GM19035 (cell line): ENCODE measurements at regions not wholly inside any gene's neighbourhood (a gene's known extent, or its start where the extent isn't known, plus 50 kb on each side); places are given as distances from the start of the nearest gene placed in this dataset.
A peak's percentile ranks its signal among the peaks of the same experiment; 100 is the strongest.
"Not testable (repeated sequence)": the region's sequence is repeated elsewhere in the genome, so short reads cannot be mapped to it uniquely, and the experiment has no call there.

Experiments used
- ATAC-seq: cut with Tn5 transposase; IDR thresholded peaks from one replicate; pipeline ENCODE4 v1.9.1; 2021; ENCODE audit not compliant: unreplicated experiment

DNA sequence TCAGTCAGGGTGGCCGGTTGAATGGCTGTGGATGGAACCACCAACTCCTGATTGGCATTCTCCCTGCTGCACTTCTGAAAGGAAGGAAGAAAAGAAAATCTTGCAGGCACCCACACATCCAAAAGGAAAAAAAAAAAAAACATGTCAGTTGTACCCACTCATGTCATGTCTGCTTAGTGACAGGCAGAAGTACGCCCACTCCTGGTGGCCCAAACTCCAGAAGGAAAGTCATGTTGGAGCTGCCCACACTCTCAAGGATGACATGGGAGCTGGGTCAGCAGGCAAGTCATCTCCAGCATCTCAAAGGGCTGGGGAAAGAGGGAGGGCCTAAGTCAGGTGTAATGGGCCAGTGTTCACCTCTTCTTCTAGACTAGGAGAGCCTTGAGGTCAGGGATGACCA, 1079.1 kb downstream of the BCL11B start:
- no peak for ATAC-seq

DNA sequence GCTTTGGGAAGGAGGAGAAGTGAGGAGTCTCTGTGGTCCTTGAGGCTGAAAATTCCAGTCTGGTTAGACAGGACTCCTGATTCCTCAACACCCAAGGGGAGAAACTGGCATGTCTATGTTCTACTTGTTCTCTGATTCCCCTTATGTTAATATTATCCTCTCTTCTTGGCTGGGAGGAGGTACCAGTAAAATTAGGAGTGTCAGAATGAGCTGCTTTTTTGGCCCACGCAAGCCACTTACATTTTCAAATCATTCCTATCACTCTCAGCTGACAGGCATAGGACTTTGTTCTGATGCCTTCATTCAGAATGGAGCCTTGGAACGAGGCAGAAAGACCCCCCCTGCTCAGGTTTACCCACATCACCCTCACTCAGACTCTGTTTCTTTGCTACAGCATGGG, 1077.2 kb downstream of the BCL11B start:
- ATAC-seq = no peak

DNA sequence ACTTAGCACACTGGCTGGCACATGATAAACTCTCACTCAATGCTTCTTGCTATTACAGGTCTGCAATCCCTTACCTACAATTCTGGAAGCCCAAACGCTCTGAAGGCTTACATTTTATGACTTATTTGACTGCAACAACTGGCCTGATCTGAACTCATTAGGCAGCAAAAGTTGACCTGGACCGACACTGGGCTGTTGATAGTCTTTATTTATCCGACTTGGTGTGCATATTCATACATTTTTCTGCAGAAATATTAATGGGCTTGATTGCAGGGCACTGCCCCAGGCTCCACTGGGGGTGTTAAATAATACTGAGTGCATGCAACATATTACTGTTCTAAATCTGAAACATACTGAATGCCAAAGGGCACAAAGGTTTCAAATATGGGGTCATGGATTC, 1076.7 kb downstream of the BCL11B start:
- no peak for ATAC-seq

DNA sequence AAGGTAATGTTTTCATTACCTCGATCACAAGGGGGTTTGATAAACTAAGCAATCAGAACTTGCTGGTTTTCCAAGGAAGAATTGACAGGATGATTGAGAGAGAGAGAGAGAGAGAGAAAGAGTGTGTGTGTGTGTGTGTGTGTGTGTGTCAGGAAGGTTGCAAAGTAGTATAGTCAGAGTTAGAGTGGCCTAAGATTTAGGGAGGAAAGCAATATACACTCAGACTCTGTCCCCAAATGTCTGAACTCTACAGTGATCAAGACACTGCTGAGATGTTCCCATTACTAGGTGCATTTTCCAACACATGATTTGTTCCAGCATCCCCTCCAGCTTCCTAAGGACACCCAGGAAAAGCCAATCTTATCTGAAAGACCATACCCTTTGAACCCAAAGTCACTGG, 1074.1 kb downstream of the BCL11B start:
- ATAC-seq = no peak

- peak; percentile 78 for ATAC-seq
Measured at GRCh38 chr14:98198385-98198784, 1073.6 kb downstream of the BCL11B start.

- ATAC-seq = no peak
Measured at GRCh38 chr14:98200601-98201000, 1071.4 kb downstream of the BCL11B start.

GRCh38 chr14:98203421-98203820, 1068.6 kb downstream of the BCL11B start:
- ATAC-seq = no peak

GRCh38 chr14:98204139-98204538, 1067.9 kb downstream of the BCL11B start:
- no peak for ATAC-seq

DNA sequence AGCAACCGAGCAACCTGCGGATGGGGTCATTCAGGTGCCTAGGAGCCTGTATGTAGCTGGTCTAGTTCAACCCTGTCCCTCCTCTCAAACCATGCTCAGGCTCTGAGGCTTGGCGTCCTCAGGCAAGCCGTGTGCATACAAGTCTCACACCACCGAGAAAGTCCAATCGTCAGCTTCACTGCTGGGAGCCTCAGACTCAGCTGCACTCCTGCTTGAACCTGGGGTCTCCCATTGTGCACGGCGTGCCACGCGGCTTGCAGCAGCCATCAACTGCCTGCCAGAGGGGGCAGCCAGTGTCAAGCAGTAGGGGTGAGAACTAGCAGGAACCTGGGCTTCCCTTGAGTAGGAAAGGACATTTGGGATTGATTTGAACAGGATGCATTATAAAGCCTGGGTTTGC, 1064.6 kb downstream of the BCL11B start:
- no peak for ATAC-seq

- no peak for ATAC-seq
Measured at GRCh38 chr14:98208211-98208611, 1063.8 kb downstream of the BCL11B start.

GRCh38 chr14:98208943-98209342, 1063.1 kb downstream of the BCL11B start:
- ATAC-seq = no peak

DNA sequence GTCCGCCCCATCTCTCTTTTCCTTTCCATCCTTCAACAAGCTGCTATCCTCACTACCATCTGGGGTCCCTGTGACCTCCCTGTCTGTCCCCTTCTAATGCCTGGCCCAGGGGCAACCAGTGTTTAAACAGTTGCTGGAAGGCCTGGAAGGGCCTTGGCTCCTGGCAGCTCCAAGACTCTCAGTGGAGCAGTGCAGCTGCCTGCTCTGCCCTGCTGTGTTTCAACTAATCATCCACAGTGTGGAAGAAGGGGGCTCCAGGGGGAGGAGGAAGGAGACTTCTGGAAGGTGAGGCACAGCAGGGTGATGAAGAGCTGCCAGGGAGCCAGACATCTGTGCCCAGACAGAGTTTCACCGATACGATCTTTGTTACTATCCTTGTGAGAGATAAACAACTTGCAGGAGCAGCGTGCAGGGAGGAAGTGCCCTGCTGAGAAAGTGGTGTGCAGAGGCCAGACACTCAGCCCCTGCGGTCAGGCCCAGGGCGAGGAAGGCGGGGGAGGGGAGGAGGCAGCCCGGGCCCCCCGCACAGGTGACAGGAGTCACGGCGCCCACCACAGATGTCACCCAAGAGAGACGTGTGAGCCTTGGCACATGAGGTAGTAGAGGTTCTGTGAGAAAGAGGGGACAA, 1061.8 kb downstream of the BCL11B start:
- no peak for ATAC-seq

- ATAC-seq = no peak
Measured at GRCh38 chr14:98217530-98217929, 1054.5 kb downstream of the BCL11B start.

DNA sequence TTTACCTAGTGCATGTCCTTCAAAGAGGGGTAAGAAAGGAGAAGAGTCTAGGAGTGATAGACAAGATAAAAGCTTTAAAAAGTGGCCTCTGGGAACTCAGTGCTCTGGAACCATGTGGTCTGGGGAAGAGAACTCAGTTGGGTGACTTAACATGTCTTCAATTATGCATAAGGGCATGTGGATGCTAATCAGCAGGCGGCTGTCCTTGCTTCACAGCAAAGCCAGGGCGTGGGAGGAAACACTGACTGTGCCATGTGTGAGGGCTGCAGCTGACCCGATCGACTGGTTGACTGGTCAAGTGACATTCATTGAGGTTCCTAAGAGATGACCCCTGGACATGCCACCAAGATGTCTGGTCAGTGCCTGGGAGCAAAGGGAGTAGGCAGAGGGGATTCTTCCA, 1053.8 kb downstream of the BCL11B start:
- ATAC-seq = no peak

DNA sequence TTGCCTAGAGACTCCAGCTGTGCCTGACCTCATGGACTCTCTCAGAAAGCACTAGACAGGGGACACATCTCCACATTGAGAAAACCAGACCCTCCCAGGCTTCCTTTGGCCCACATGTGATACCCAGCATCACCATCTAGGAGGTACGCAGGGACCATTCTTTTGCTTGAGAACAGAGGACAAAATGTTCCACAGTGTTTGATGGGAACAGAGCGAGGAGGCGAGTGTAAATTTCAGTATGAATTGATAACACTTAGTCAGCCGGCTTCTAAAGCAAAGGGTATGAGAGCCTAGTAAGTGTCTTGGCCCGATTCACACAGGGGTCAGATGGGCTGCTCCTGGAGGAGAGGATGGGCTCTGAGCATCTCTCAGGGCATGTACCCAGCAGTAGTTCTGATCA, 1052.4 kb downstream of the BCL11B start:
- ATAC-seq = no peak

- no peak for ATAC-seq
Measured at GRCh38 chr14:98223106-98223505, 1048.9 kb downstream of the BCL11B start.

DNA sequence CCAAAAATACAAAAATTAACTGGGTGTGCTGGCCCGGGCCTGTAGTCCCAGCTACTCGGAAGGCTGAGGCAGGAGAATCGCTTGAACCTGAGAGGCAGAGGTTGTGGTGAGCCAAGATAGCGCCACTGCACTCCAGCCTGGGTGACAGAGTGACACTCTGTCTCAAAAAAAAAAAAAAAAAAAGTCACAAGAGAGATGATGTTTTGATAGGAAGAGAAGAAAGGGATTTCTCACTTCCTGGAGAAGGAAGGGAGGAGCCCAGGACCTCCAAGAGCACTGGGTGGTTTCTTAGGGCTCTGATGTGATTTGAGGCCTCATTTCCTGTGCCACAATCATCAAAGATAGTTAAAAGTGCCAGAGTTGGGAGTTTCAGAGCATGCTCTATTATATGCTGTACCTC, 1048.3 kb downstream of the BCL11B start:
- ATAC-seq = not testable (repeated sequence)

- no peak for ATAC-seq
Measured at GRCh38 chr14:98226411-98226810, 1045.6 kb downstream of the BCL11B start.

DNA sequence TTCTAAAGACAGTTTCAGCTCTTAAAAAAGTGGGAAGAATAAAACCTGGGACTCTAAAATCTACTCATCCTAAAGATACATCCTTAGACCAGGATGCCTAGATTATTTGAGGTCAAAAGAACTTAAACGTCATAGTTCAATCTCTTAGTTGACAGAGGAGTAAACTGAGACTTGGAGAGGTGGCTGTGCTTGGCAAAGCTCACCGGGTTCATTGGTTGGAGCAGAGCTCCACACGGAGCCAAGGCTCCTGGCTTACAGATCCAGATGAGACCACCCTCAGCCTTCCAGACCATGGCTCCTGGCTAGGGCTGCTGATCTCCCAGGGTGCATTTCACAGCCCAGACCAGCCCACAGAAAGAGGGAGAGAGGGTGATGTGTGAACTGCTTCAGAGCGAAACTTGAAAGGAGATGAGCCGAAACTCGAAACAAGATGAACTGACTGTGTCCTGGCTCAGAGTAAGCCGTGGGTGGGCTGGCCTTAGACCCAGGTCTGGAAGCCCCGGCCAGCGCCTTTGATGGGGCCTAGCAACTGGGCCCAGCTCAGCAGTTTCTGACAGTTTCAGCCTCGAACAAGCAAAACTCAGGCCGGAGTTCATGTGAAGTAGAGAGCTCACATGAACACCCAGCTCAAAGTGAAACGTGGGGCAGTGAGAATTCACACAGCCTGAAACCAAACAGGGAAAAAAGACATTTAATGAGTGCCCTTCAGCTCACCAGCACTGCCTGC, 1044.8 kb downstream of the BCL11B start:
- peak; percentile 82 for ATAC-seq

GRCh38 chr14:98227727-98228111, 1044.3 kb downstream of the BCL11B start:
- no peak for ATAC-seq

GRCh38 chr14:98229656-98230366, 1042.2 kb downstream of the BCL11B start:
- no peak for ATAC-seq

DNA sequence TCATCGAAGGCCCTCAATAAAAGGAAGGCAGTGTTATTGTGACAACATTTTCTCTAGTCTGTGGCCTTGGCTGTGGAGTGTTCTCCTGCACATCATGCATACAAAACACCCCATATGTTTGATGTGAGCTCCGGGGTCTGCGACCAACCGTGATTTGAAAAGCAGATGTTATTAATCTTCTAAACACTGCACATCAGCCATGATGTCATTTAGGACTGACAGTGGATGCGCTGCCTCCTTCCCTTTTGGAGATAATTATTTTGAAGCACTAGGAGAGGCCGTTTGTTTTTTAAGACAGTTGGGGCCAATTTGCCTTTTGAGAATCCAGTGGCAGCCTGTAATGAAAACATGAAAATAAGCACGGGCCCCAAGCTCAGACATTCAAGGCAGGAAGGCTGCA, 1041.6 kb downstream of the BCL11B start:
- no peak for ATAC-seq
